ENCODE measurements at regions not wholly inside any gene's neighbourhood (a gene's known extent, or its start where the extent isn't known, plus 50 kb on each side); places are given as distances from the start of the nearest gene placed in this dataset.
"Not testable (repeated sequence)": the region's sequence is repeated elsewhere in the genome, so short reads cannot be mapped to it uniquely, and the experiment has no call there.

DNA sequence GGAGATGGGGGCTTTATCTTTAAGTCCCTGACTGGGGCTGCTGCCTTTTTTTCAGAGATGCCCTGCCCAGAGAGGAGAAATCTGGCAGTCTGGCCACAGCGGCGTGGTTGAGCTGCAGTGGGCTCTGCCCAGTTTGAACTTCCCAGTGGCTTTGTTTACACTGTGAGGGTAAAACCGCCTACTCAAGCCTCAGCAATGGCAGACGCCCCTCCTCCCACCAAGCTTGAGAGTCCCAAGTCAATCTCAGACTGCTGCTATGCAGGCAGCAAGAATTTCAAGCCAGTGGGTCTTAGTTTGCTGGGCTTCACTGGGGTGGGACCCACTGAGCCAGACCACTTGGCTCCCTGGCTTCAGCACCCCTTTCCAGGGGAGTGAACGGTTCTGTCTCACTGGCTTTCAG, 76.4 kb upstream of the DNAJC1 start:
- not testable (repeated sequence) for DNase-seq

DNA sequence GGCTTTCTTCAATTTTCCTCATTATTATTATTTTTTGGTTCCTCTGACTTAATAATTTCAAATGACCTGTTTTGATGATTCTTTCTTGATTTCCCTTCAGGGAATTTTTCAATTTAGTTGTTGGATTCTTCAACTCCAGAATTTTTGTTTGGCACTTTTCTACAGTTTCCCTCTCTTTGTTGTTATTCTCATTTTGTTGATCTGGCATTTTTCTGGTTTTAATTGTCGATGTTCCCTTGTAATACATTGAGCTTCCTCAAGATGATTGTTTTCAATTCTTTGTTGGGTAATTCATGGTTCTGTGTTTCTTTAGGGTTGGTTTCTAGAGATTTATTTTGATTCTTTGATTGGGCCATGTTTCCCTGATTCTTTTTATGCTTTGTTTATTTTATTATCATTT, 67.8 kb upstream of the DNAJC1 start:
- no peak for DNase-seq

DNA sequence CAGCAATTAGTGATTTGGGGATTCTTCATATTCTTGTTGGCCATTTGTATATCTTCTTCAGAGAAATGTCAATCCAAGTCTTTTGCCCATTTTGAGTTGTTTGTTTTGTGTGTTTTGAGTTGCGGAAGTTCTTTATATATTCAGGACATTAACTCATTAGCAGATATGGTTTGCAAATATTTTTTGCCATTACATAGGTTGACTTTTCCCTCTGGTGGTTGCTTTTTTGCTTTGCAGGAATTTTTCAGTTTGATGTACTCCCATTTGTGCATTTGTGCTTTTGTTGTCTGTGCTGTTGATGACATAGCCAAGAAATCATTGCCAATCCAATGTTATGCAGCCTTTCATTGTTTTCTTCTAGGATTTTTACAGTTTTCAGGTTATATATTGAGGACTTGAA, 63.6 kb upstream of the DNAJC1 start:
- DNase-seq, result no peak

DNA sequence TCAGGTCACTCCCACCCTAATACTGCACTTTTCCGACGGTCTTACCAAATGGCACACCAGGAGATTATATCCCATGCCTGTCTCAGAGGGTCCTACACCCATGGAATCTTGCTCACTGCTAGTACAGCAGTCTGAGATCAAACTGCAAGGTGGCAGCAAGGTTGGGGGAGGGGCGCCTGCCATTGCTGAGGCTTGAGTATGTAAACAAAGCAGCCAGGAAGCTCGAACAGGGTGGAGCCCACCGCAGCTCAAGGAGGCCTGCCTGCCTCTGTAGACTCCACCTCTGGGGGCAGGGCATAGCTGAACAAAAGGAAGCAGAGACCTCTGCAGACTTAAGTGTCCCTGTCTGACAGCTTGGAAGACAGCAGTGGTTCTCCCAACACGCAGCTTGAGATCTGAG, 57.5 kb upstream of the DNAJC1 start:
- not testable (repeated sequence) for DNase-seq

DNA sequence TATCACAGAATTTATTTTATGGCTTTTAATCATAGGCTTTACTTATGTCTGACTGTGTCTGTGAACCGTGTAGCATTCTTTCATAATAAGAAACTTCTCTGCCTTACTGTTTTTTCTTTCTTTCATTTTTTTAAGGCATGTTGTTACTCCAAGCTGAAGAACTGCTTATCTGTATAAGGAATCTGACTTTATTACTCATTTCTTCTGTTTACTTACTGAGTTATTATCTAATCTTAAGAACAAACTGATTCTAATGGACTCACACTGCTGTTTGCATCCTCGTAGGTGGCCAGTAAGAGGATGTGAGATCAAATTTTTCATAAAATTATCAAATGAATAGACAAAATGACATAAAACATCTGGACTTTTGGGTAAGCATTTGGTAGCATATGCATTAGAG, 54.7 kb upstream of the DNAJC1 start:
- DNase-seq, result no peak

DNA sequence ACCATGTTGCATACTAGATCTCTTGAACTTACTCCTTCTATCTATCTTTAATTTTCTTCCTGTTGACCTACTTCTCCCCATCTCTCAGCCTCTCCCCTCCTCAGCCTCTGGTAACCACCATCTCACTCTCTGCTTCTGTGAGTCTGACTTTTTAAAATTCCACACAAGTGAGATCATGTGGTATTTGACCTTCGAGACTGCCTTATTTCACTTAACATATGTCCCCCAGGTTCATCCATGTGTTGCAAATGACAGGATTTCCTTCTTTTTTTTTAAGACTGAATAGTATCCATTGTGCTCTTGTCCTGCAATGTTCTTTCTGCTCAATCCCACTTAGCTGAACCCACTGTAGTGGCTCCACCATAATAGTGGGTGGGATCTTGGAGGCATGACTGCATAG, 51.4 kb upstream of the DNAJC1 start:
- DNase-seq, result no peak

Measured in left kidney (tissue), 1 donor.